Upper lobe of left lung (tissue), 6 donors: ENCODE measurements at regions not wholly inside any gene's neighbourhood (a gene's known extent, or its start where the extent isn't known, plus 50 kb on each side); places are given as distances from the start of the nearest gene placed in this dataset.
A peak's percentile ranks its signal among the peaks of the same experiment; 100 is the strongest.

Experiments
- ATAC-seq, 2 donors: fragments of 200-7000 bp; cut with Tn5 transposase; one replicate each; pipeline ENCODE4 v1.9.1; 2022; ENCODE audit warnings: mild to moderate bottlenecking in 2 of 2, moderate library complexity in 2 of 2; ENCODE audit not compliant: low FRiP score in 2 of 2
- DNase-seq, 2 donors: peaks; one replicate each; pipeline ENCODE4 v3.0.0-alpha.2; 2019 to 2020
- H3K27ac ChIP-seq, 4 donors: fragments of 200-600 bp; sonication (generic); one replicate each; pipeline ENCODE4 v1.5.1; 2016 to 2019
- H3K27me3 ChIP-seq, 4 donors: fragments of 200-600 bp; sonication (generic); one replicate each; pipeline ENCODE4 v1.5.1; 2017 to 2019
- H3K36me3 ChIP-seq, 4 donors: fragments of 200-600 bp; sonication (generic); one replicate each; pipeline ENCODE4 v1.5.1; 2016 to 2019
- H3K4me1 ChIP-seq, 4 donors: fragments of 200-600 bp; sonication (generic); one replicate each; pipeline ENCODE4 v1.5.1; 2018 to 2019
- H3K4me3 ChIP-seq, 4 donors: fragments of 200-600 bp; sonication (generic); one replicate each; pipeline ENCODE4 v1.5.1; 2017 to 2019; ENCODE audit warnings: mild to moderate bottlenecking in 2 of 4, moderate library complexity in 1 of 4
- H3K9me3 ChIP-seq, 4 donors: fragments of 200-600 bp; sonication (generic); one replicate each; pipeline ENCODE4 v1.5.1; 2018 to 2019
- CTCF ChIP-seq, 6 experiments: fragments of 450-650 bp in 4 of 6; fragments of 200-600 bp in 2 of 6; sonication (generic) in 2 of 6; IDR thresholded peaks; one replicate each; pipeline ENCODE4 v1.5.1; 2016 to 2019; ENCODE audit warnings: antibody characterized with exemption in 6 of 6
- EP300 ChIP-seq, 4 donors: sonication (generic); formaldehyde crosslinking; IDR thresholded peaks; one replicate each; pipeline ENCODE4 v1.5.1; 2017; ENCODE audit warnings: antibody characterized with exemption in 4 of 4, control low read depth in 2 of 4
- POLR2A ChIP-seq, 4 donors: fragments of 450-650 bp; IDR thresholded peaks; one replicate each; pipeline ENCODE4 v1.5.1; 2016 to 2017; ENCODE audit warnings: antibody characterized with exemption in 4 of 4, mild to moderate bottlenecking in 2 of 4
- POLR2AphosphoS5 ChIP-seq, 2 donors: sonication (generic); formaldehyde crosslinking; IDR thresholded peaks; one replicate each; pipeline ENCODE4 v1.5.1; 2017; ENCODE audit warnings: antibody characterized with exemption in 2 of 2
- WGBS, 2 donors: methylation state at CpG; one replicate each; pipeline ENCODE4 v1.1.5; 2017 to 2018; 5-methylcytosine and 5-hydroxymethylcytosine counted together
- donor health status: DM: no; HTN: no; CAD: no; lungs with moderate emphysema.
- donor health status: DM: no; HTN: yes; CAD: no; lungs with severe emphysema.

- TF ChIP-seq CTCF (IDR thresholded peaks at IDR 0.05) (no peak), POLR2AphosphoS5 (IDR thresholded peaks at IDR 0.05) (no peak), POLR2A (IDR thresholded peaks at IDR 0.05) (no peak), EP300 (IDR thresholded peaks at IDR 0.05) (no peak)
- no peak for ATAC-seq
- H3K9me3 ChIP-seq: peaks cover 9 to 30% (median 20%) of the 10 kb centered on the region in 4 donors
- no peak overlapping the region for H3K4me3 ChIP-seq
- no peak for DNase-seq
- no peak overlapping the region for H3K27ac ChIP-seq
- no peaks in the 10 kb centered on the region for H3K4me1 ChIP-seq
- H3K27me3 ChIP-seq: no peaks in the 10 kb centered on the region
- H3K36me3 ChIP-seq: no peaks in the 10 kb centered on the region
Measured at GRCh38 chr7:22645418-22646181, 81.4 kb upstream of the IL6 start.

- no peaks in the 10 kb centered on the region for H3K4me1 ChIP-seq
- H3K27me3 ChIP-seq: no peaks in the 10 kb centered on the region
- ATAC-seq (no peak), DNase-seq (no peak)
- H3K9me3 ChIP-seq: peaks cover 9 to 30% (median 20%) of the 10 kb centered on the region in 4 donors
- H3K27ac ChIP-seq: no peak overlapping the region
- TF ChIP-seq POLR2AphosphoS5 (IDR thresholded peaks at IDR 0.05): no peak
- TF ChIP-seq CTCF (IDR thresholded peaks at IDR 0.05): no peak
- no peak for TF ChIP-seq EP300 (IDR thresholded peaks at IDR 0.05)
- TF ChIP-seq POLR2A (IDR thresholded peaks at IDR 0.05): no peak
- no peaks in the 10 kb centered on the region for H3K36me3 ChIP-seq
- H3K4me3 ChIP-seq: no peak overlapping the region
Measured at GRCh38 chr7:22642454-22642853, 84.5 kb upstream of the IL6 start.

GRCh38 chr7:22640269-22640668, 86.7 kb upstream of the IL6 start:
- DNase-seq: no peak
- WGBS, 2 donors: 85 to 89% methylated on average over 8 of the region's 8 CpGs
- no peaks in the 10 kb centered on the region for H3K27me3 ChIP-seq
- no peak overlapping the region for H3K27ac ChIP-seq
- H3K4me3 ChIP-seq: no peak overlapping the region
- H3K4me1 ChIP-seq: peaks cover 0 to 3% (median 0%) of the 10 kb centered on the region in 4 donors
- no peak for ATAC-seq
- H3K9me3 ChIP-seq: peaks cover 0 to 14% (median 5%) of the 10 kb centered on the region in 4 donors
- no peaks in the 10 kb centered on the region for H3K36me3 ChIP-seq
- TF ChIP-seq POLR2A (IDR thresholded peaks at IDR 0.05): no peak
- TF ChIP-seq EP300 (IDR thresholded peaks at IDR 0.05): no peak
- TF ChIP-seq POLR2AphosphoS5 (IDR thresholded peaks at IDR 0.05): no peak
- no peak for TF ChIP-seq CTCF (IDR thresholded peaks at IDR 0.05)

- no peak for TF ChIP-seq POLR2A (IDR thresholded peaks at IDR 0.05)
- TF ChIP-seq EP300 (IDR thresholded peaks at IDR 0.05): no peak
- Histone ChIP-seq H3K4me3 (no peak overlapping the region), H3K9me3 (peaks cover 0 to 10% (median 1%) of the 10 kb centered on the region in 4 donors), H3K4me1 (peaks cover 0 to 4% (median 0%) of the 10 kb centered on the region in 4 donors), H3K27ac (no peak overlapping the region), H3K27me3 (no peaks in the 10 kb centered on the region), H3K36me3 (no peaks in the 10 kb centered on the region)
- ATAC-seq (no peak), DNase-seq (no peak)
- 84 to 89% methylated on average over 4 of the region's 4 CpGs for WGBS, 2 donors
Measured at GRCh38 chr7:22639396-22639795, 87.6 kb upstream of the IL6 start.

GRCh38 chr7:22635349-22635748, 91.7 kb upstream of the IL6 start:
- 57 to 85% methylated on average over 1 of the region's 1 CpG for WGBS, 2 donors
- H3K36me3 ChIP-seq: no peaks in the 10 kb centered on the region
- H3K27ac ChIP-seq: no peak overlapping the region
- no peak overlapping the region for H3K4me3 ChIP-seq
- TF ChIP-seq POLR2AphosphoS5 (IDR thresholded peaks at IDR 0.05) (peak in 1 of 2 donors; percentile 49), CTCF (IDR thresholded peaks at IDR 0.05) (no peak)
- ATAC-seq: no peak
- no peak for DNase-seq
- H3K27me3 ChIP-seq: no peaks in the 10 kb centered on the region
- no peaks in the 10 kb centered on the region for H3K9me3 ChIP-seq
- peaks cover 0 to 15% (median 0%) of the 10 kb centered on the region in 4 donors for H3K4me1 ChIP-seq
